Osteoblast (primary cell): ENCODE measurements at regions not wholly inside any gene's neighbourhood (a gene's known extent, or its start where the extent isn't known, plus 50 kb on each side); places are given as distances from the start of the nearest gene placed in this dataset.

ENCODE experiments used
- DNase-seq: peaks from one replicate; pipeline ENCODE4 v3.0.0; 2011; ENCODE audit warnings: low spot score, mixed read lengths; ENCODE audit not compliant: insufficient read length; ENCODE audit errors: missing footprints
- H2AFZ ChIP-seq: 2 replicates; pipeline ENCODE4 v1.6.0; 2011; ENCODE audit warnings: mild to moderate bottlenecking, low read length
- H3K27ac ChIP-seq: 2 replicates; pipeline ENCODE4 v1.5.1; 2011; ENCODE audit warnings: mild to moderate bottlenecking, low read depth, low read length, moderate library complexity
- H3K27me3 ChIP-seq: 2 replicates; pipeline ENCODE4 v1.6.0; 2012; ENCODE audit warnings: mild to moderate bottlenecking, control low read depth, inconsistent platforms, low read length, moderate library complexity; ENCODE audit not compliant: insufficient read depth
- H3K36me3 ChIP-seq: 2 replicates; pipeline ENCODE4 v1.5.1; 2011; ENCODE audit warnings: mild to moderate bottlenecking, low read length, control low read depth, moderate library complexity; ENCODE audit not compliant: insufficient read depth
- H3K4me1 ChIP-seq: 2 replicates; pipeline ENCODE4 v1.5.1; 2011; ENCODE audit warnings: mild to moderate bottlenecking, low read length, control low read depth, moderate library complexity; ENCODE audit not compliant: insufficient read depth
- H3K4me2 ChIP-seq: 2 replicates; pipeline ENCODE4 v1.6.0; 2011; ENCODE audit warnings: mild to moderate bottlenecking, low read length; ENCODE audit not compliant: insufficient read depth
- H3K4me3 ChIP-seq: fragments of 200-600 bp; sonication (generic); 3 replicates; pipeline ENCODE4 v1.5.1; 2012; ENCODE audit warnings: mild to moderate bottlenecking, low read length, inconsistent platforms; ENCODE audit not compliant: insufficient read depth
- H3K79me2 ChIP-seq: 2 replicates; pipeline ENCODE4 v1.6.0; 2012; ENCODE audit warnings: mild to moderate bottlenecking, low read length, control low read depth, inconsistent platforms; ENCODE audit not compliant: insufficient read depth
- H3K9me3 ChIP-seq: 2 replicates; pipeline ENCODE4 v1.5.1; 2011; ENCODE audit warnings: low read depth, low read length, control low read depth
- H4K20me1 ChIP-seq: 2 replicates; pipeline ENCODE4 v1.6.0; 2012; ENCODE audit warnings: mild to moderate bottlenecking, low read length, control low read depth; ENCODE audit not compliant: insufficient read depth
- CTCF ChIP-seq: IDR thresholded peaks from 2 replicates; pipeline ENCODE4 v1.5.1; 2011; ENCODE audit warnings: mild to moderate bottlenecking, low read depth, low read length, moderate library complexity; ENCODE audit errors: extremely low read depth

- Histone ChIP-seq H3K4me3 (no peak overlapping the region), H4K20me1 (no peaks in the 10 kb centered on the region), H3K79me2 (no peaks in the 10 kb centered on the region), H3K27me3 (no peaks in the 10 kb centered on the region), H3K27ac (no peak overlapping the region), H3K9me3 (peaks cover 2% of the 10 kb centered on the region), H3K4me2 (no peak overlapping the region), H3K4me1 (peaks cover 25% of the 10 kb centered on the region), H3K36me3 (no peaks in the 10 kb centered on the region), H2AFZ (no peak overlapping the region)
- no peak for DNase-seq
- no peak for TF ChIP-seq CTCF
These were observed 293.1 kb downstream of the PSAT1 start for GRCh38 chr9:78590068-78590467.

GRCh38 chr9:78592811-78593210 is 295.9 kb downstream of the PSAT1 start:
- TF ChIP-seq CTCF = no peak
- Histone ChIP-seq H2AFZ (peak overlapping the region; percentile 36), H3K27me3 (no peaks in the 10 kb centered on the region), H3K27ac (peak overlapping the region; percentile 64), H3K4me1 (peaks cover 39% of the 10 kb centered on the region), H3K4me2 (peak overlapping the region; percentile 61), H3K4me3 (no peak overlapping the region), H3K36me3 (no peaks in the 10 kb centered on the region), H3K9me3 (peaks cover 2% of the 10 kb centered on the region), H4K20me1 (no peaks in the 10 kb centered on the region), H3K79me2 (no peaks in the 10 kb centered on the region)
- DNase-seq = no peak

GRCh38 chr9:78595200-78595945 is 298.4 kb downstream of the PSAT1 start:
- H3K27ac ChIP-seq = no peak overlapping the region
- peak overlapping the region; percentile 66 for H2AFZ ChIP-seq
- no peaks in the 10 kb centered on the region for H3K27me3 ChIP-seq
- H3K36me3 ChIP-seq = no peaks in the 10 kb centered on the region
- H3K4me2 ChIP-seq = no peak overlapping the region
- no peak for TF ChIP-seq CTCF
- H3K79me2 ChIP-seq = no peaks in the 10 kb centered on the region
- no peaks in the 10 kb centered on the region for H4K20me1 ChIP-seq
- H3K9me3 ChIP-seq = no peaks in the 10 kb centered on the region
- H3K4me3 ChIP-seq = no peak overlapping the region
- no peak for DNase-seq
- H3K4me1 ChIP-seq = peaks cover 36% of the 10 kb centered on the region

- Histone ChIP-seq H3K27ac (no peak overlapping the region), H3K79me2 (no peaks in the 10 kb centered on the region), H3K36me3 (no peaks in the 10 kb centered on the region), H3K4me2 (no peak overlapping the region), H3K4me1 (peaks cover 35% of the 10 kb centered on the region), H2AFZ (no peak overlapping the region), H3K4me3 (no peak overlapping the region), H4K20me1 (no peaks in the 10 kb centered on the region), H3K27me3 (no peaks in the 10 kb centered on the region), H3K9me3 (no peaks in the 10 kb centered on the region)
- TF ChIP-seq CTCF = no peak
- no peak for DNase-seq
These were observed 299.4 kb downstream of the PSAT1 start for GRCh38 chr9:78596346-78596745.
